ENCODE measurements at regions not wholly inside any gene's neighbourhood (a gene's known extent, or its start where the extent isn't known, plus 50 kb on each side); places are given as distances from the start of the nearest gene placed in this dataset.

DNA sequence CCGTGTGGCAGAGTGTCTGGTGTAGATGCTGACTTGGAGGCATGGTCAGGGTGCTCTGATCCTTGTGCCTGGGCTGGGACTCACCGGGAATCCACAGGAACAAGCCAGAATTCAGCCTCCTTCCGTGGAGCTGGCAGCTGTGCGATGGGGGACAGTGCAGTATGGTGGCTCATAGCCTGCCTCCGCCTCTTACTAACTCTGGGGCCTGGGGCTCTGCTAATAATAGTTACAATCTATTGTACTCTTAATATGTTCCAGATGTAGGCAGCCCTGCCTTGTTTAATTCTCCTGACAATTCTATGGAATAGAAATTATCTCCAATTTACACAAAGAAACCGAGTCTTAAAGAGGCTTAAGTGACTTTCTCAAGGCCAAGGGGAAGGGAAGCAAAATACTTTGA, 77.6 kb downstream of the PCDH1 start:
- H3K4me1 ChIP-seq (ENCODE audit: control insufficient read depth in 3 of 3, insufficient read depth in 3 of 3, low read length in 3 of 3): peaks cover 6 to 17% (median 9%) of the 10 kb centered on the region in 3 donors
- no peak overlapping the region for H3K27ac ChIP-seq (ENCODE audit: low read depth, low read length)
- H3K4me3 ChIP-seq (ENCODE audit: low read length in 3 of 3): no peak overlapping the region
- peaks cover 6 to 19% (median 8%) of the 10 kb centered on the region in 3 donors for H3K27me3 ChIP-seq (ENCODE audit: control insufficient read depth in 3 of 3, insufficient read depth in 3 of 3, low read length in 3 of 3)
- H3K36me3 ChIP-seq (ENCODE audit: control insufficient read depth in 3 of 3, insufficient read depth in 3 of 3, low read length in 3 of 3): no peaks in the 10 kb centered on the region
- no peak overlapping the region for H3K9ac ChIP-seq (ENCODE audit: low read depth in 1 of 3, low read length in 3 of 3)
- H3K9me3 ChIP-seq (ENCODE audit: control insufficient read depth in 3 of 3, low read length in 3 of 3): no peaks in the 10 kb centered on the region

DNA sequence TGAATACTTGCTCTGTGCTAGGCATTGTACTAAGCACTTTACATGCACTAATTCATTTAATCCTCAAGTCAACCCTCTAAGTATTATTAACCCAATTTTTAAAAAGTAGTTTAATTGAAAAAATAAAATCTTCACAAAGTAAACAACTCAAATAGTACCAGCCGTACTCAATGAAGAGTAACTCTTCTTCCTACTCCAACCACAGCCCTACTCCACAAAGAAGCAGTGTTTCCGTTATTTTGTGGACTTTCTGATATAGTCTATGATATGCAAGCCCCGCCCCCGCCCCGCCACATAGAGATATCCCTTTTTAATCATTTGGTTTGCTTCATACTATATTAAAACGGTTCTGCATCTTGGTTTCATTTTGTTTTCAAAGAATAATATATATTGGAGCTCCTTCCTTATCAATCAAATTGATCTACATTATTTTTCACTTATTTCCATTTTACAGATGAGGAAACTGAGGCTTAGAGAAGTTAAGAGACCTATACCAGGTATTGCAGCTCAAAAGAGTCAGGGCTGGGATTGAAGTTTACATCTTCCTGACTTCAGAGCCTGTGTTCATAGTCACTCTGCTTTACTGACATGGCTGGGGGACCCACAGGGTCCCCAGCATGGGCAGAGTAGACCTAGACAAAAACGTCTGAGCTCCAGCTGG, 78.6 kb downstream of the PCDH1 start:
- H3K9me3 ChIP-seq (ENCODE audit: control insufficient read depth in 3 of 3, low read length in 3 of 3): no peaks in the 10 kb centered on the region
- no peaks in the 10 kb centered on the region for H3K36me3 ChIP-seq (ENCODE audit: control insufficient read depth in 3 of 3, insufficient read depth in 3 of 3, low read length in 3 of 3)
- H3K27ac ChIP-seq (ENCODE audit: low read depth, low read length): no peak overlapping the region
- no peak overlapping the region for H3K4me3 ChIP-seq (ENCODE audit: low read length in 3 of 3)
- H3K9ac ChIP-seq (ENCODE audit: low read depth in 1 of 3, low read length in 3 of 3): no peak overlapping the region
- peaks cover under 1 to 16% (median 4%) of the 10 kb centered on the region in 3 donors for H3K27me3 ChIP-seq (ENCODE audit: control insufficient read depth in 3 of 3, insufficient read depth in 3 of 3, low read length in 3 of 3)
- H3K4me1 ChIP-seq (ENCODE audit: control insufficient read depth in 3 of 3, insufficient read depth in 3 of 3, low read length in 3 of 3): peaks cover 0 to 8% (median 4%) of the 10 kb centered on the region in 3 donors

DNA sequence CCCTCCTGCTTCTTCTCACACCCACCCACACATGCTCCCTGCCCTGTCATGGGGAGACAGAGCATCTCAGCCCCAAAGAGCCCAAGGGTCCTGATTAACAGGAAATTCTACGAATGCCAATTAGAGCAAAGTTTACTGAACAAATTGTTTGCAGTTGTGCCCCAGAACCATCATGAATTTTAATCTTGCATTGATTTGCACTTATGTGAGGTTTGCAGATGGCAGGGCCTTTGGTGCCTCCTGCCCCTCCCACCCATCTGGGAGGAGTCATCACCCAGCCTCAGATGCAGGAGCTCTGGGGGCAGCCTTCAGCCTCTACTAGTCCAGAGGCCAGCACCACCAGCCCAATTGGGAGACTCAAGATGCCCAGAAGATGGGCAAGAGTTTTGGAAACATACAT, 80.8 kb downstream of the PCDH1 start:
- Histone ChIP-seq H3K9me3 (ENCODE audit: control insufficient read depth in 3 of 3, low read length in 3 of 3) (no peaks in the 10 kb centered on the region), H3K36me3 (ENCODE audit: control insufficient read depth in 3 of 3, insufficient read depth in 3 of 3, low read length in 3 of 3) (no peaks in the 10 kb centered on the region), H3K27me3 (ENCODE audit: control insufficient read depth in 3 of 3, insufficient read depth in 3 of 3, low read length in 3 of 3) (peaks cover 0 to 9% (median 0%) of the 10 kb centered on the region in 3 donors), H3K4me1 (ENCODE audit: control insufficient read depth in 3 of 3, insufficient read depth in 3 of 3, low read length in 3 of 3) (no peaks in the 10 kb centered on the region), H3K4me3 (ENCODE audit: low read length in 3 of 3) (no peak overlapping the region), H3K9ac (ENCODE audit: low read depth in 1 of 3, low read length in 3 of 3) (no peak overlapping the region), H3K27ac (ENCODE audit: low read depth, low read length) (no peak overlapping the region)

DNA sequence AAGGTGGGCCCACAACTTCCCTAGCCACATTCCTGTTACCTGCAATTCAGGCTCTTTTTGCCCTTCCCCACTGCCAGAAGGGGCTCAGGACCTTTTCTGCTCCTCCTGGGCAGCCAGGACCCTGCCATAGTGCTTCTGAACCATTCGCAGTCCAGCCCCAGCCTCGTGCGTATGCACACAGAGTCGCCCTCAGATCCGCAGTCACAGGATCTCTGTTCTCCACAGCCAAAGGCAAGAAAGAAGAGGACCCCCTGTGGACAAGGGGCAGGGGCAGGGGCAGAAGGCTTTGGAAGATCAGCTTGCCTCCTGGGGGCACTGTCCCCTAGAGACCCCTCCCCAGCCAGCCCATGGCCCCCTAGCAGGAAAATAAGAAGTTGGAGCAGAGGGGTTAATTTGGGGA, 82.8 kb downstream of the PCDH1 start:
- Histone ChIP-seq H3K9me3 (ENCODE audit: control insufficient read depth in 3 of 3, low read length in 3 of 3) (no peaks in the 10 kb centered on the region), H3K27ac (ENCODE audit: low read depth, low read length) (no peak overlapping the region), H3K4me1 (ENCODE audit: control insufficient read depth in 3 of 3, insufficient read depth in 3 of 3, low read length in 3 of 3) (no peaks in the 10 kb centered on the region), H3K36me3 (ENCODE audit: control insufficient read depth in 3 of 3, insufficient read depth in 3 of 3, low read length in 3 of 3) (no peaks in the 10 kb centered on the region), H3K4me3 (ENCODE audit: low read length in 3 of 3) (no peak overlapping the region), H3K27me3 (ENCODE audit: control insufficient read depth in 3 of 3, insufficient read depth in 3 of 3, low read length in 3 of 3) (peaks cover 0 to 9% (median 0%) of the 10 kb centered on the region in 3 donors), H3K9ac (ENCODE audit: low read depth in 1 of 3, low read length in 3 of 3) (no peak overlapping the region)

DNA sequence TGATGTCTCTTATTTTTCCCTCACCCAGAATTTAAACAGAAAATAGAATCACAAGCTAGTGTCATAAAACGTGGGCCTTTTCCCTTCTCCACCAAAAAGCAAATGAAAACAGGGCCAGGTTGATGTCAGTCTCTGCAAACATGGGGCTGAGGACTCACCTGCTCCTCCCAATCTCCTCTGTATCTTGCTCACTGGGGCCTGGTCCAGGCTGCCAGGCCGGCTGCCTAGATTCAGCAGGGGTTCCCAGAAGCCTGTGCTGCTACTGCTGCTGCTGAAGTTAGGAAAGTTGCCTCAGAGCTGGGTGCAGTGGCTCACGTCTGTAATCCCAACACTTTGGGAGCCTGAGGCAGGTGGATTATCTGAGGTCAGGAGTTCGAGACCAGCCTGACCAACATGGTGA, 84.3 kb downstream of the PCDH1 start:
- Histone ChIP-seq H3K9ac (ENCODE audit: low read depth in 1 of 3, low read length in 3 of 3) (no peak overlapping the region), H3K27me3 (ENCODE audit: control insufficient read depth in 3 of 3, insufficient read depth in 3 of 3, low read length in 3 of 3) (peaks cover 0 to 11% (median 0%) of the 10 kb centered on the region in 3 donors), H3K27ac (ENCODE audit: low read depth, low read length) (no peak overlapping the region), H3K4me3 (ENCODE audit: low read length in 3 of 3) (no peak overlapping the region), H3K9me3 (ENCODE audit: control insufficient read depth in 3 of 3, low read length in 3 of 3) (no peaks in the 10 kb centered on the region), H3K36me3 (ENCODE audit: control insufficient read depth in 3 of 3, insufficient read depth in 3 of 3, low read length in 3 of 3) (no peaks in the 10 kb centered on the region), H3K4me1 (ENCODE audit: control insufficient read depth in 3 of 3, insufficient read depth in 3 of 3, low read length in 3 of 3) (no peaks in the 10 kb centered on the region)

DNA sequence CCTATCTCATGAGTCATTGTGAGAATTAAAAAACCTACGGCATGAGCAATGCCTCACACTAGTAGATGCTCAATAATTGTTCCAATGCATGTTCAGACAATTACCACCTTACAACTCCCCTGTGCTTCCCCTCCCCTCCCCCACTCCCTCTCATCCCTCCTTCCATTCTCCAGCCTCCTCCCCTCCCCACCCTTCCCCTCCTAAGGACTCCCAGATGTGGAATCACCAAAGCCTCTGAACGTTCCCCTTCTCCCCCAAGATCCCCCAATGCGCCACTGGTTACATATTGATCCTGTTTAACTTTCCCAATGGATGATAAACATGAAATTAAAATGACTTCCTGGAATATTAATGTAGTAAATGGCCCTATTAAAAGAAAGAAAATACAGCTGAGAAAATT, 84.8 kb downstream of the PCDH1 start:
- Histone ChIP-seq H3K36me3 (ENCODE audit: control insufficient read depth in 3 of 3, insufficient read depth in 3 of 3, low read length in 3 of 3) (no peaks in the 10 kb centered on the region), H3K4me1 (ENCODE audit: control insufficient read depth in 3 of 3, insufficient read depth in 3 of 3, low read length in 3 of 3) (no peaks in the 10 kb centered on the region), H3K9me3 (ENCODE audit: control insufficient read depth in 3 of 3, low read length in 3 of 3) (no peaks in the 10 kb centered on the region), H3K27ac (ENCODE audit: low read depth, low read length) (no peak overlapping the region), H3K4me3 (ENCODE audit: low read length in 3 of 3) (no peak overlapping the region), H3K27me3 (ENCODE audit: control insufficient read depth in 3 of 3, insufficient read depth in 3 of 3, low read length in 3 of 3) (peaks cover 0 to 9% (median 2%) of the 10 kb centered on the region in 3 donors), H3K9ac (ENCODE audit: low read depth in 1 of 3, low read length in 3 of 3) (no peak overlapping the region)

DNA sequence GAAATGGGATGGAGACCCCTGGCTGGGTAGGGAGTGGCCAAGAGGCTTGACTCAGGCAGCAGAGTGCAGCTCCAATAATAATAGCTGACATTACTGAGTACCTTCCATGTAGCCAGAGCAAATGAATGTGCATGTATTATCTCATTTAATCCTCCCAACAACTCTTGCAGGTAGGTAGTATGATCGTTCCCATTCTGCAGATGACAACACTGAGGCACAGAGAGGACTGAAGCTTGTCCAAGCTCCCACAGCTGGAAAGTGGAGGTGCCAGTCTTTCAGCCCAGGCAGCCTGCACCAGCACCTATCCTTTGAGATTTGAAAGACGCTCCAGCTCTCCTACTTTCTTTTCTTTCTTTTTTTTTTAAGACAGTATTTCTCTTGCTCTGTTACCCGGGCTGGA, 87.6 kb downstream of the PCDH1 start:
- Histone ChIP-seq H3K27me3 (ENCODE audit: control insufficient read depth in 3 of 3, insufficient read depth in 3 of 3, low read length in 3 of 3) (peaks cover 3 to 11% (median 8%) of the 10 kb centered on the region in 3 donors), H3K27ac (ENCODE audit: low read depth, low read length) (no peak overlapping the region), H3K4me3 (ENCODE audit: low read length in 3 of 3) (no peak overlapping the region), H3K4me1 (ENCODE audit: control insufficient read depth in 3 of 3, insufficient read depth in 3 of 3, low read length in 3 of 3) (peaks cover 0 to 4% (median 0%) of the 10 kb centered on the region in 3 donors), H3K9ac (ENCODE audit: low read depth in 1 of 3, low read length in 3 of 3) (no peak overlapping the region), H3K9me3 (ENCODE audit: control insufficient read depth in 3 of 3, low read length in 3 of 3) (no peaks in the 10 kb centered on the region), H3K36me3 (ENCODE audit: control insufficient read depth in 3 of 3, insufficient read depth in 3 of 3, low read length in 3 of 3) (no peaks in the 10 kb centered on the region)

DNA sequence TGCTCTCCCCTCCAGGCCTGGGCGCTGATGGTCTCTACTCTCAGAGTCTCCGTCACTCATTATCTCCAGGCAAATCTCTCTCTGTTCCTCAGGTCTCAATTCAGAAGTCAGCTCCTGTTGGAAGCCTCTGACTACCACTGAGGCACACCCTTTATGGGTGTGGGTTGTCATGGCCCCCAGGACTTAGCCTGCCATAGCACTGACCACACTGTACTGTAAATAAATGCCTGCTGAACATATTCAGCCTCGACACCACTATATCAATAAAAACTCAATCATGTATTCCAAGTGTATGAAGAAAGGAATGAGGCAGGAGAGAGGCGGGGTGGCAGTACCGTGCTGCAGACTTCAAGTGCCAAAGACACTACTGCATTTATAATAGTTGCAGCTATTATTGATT, 88.9 kb downstream of the PCDH1 start:
- peaks cover 3 to 11% (median 8%) of the 10 kb centered on the region in 3 donors for H3K27me3 ChIP-seq (ENCODE audit: control insufficient read depth in 3 of 3, insufficient read depth in 3 of 3, low read length in 3 of 3)
- H3K4me1 ChIP-seq (ENCODE audit: control insufficient read depth in 3 of 3, insufficient read depth in 3 of 3, low read length in 3 of 3): peaks cover 0 to 4% (median 0%) of the 10 kb centered on the region in 3 donors
- no peaks in the 10 kb centered on the region for H3K9me3 ChIP-seq (ENCODE audit: control insufficient read depth in 3 of 3, low read length in 3 of 3)

DNA sequence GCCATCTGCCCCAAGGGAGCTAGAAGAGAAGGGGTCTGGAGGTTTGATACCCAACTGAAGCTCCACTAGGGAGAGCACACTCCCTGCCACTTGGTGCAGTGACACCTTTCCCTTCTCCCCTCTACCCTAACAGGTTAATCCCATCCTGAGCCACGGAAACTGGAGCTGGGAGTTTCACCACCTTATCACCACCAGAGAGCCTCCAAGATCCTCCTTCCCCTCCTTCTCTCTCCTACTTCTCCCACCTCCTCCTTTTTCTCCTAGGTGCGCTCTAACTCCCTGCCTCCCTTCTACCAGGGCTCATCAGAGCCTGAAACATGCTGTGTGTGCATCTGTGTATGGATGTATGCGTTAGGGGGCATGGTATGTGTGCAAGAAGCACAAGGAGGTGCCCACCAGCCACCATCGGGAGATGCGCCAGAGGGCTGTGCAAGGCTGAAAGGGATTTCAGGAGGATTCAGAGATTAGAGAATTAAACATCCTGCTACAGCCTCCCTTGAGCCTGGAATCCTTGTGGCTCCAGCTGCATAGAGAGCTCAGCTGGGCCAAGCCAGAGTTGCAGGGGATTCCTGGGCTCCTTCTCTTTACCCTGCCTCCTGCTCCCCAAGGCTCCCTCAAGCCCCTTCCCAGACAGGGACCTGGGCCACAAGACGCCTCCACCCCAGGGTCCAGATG, 89.8 kb downstream of the PCDH1 start:
- no peak overlapping the region for H3K27ac ChIP-seq (ENCODE audit: low read depth, low read length)

More for the DNA sequence above, 88.9 kb downstream of the PCDH1 start:
- no peak overlapping the region for H3K4me3 ChIP-seq (ENCODE audit: low read length in 3 of 3)
- H3K36me3 ChIP-seq (ENCODE audit: control insufficient read depth in 3 of 3, insufficient read depth in 3 of 3, low read length in 3 of 3): no peaks in the 10 kb centered on the region
- no peak overlapping the region for H3K9ac ChIP-seq (ENCODE audit: low read depth in 1 of 3, low read length in 3 of 3)
- H3K27ac ChIP-seq (ENCODE audit: low read depth, low read length): no peak overlapping the region

DNA sequence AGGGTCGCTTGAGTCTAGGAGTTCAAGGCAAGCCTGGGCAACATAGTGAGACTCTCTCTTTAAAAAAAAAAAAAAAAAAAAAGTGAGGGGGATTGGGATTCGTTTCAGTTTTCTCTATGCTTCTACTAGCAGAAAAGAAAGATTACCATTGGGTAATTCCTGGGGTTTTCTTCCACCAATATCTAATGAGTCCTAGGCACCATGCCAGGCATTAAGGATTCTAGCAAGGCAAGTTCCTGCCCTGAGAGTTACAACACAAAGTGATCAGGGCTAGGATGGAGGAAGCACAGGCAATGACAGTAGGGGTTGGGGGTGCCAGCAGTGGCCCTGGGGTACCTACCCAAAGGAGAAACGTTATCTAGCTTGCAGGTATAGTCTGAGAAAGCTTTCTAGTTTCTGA, 90.8 kb downstream of the PCDH1 start:
- Histone ChIP-seq H3K4me1 (ENCODE audit: control insufficient read depth in 3 of 3, insufficient read depth in 3 of 3, low read length in 3 of 3) (peaks cover 0 to 4% (median 0%) of the 10 kb centered on the region in 3 donors), H3K36me3 (ENCODE audit: control insufficient read depth in 3 of 3, insufficient read depth in 3 of 3, low read length in 3 of 3) (no peaks in the 10 kb centered on the region), H3K27ac (ENCODE audit: low read depth, low read length) (no peak overlapping the region), H3K27me3 (ENCODE audit: control insufficient read depth in 3 of 3, insufficient read depth in 3 of 3, low read length in 3 of 3) (peaks cover 3 to 11% (median 8%) of the 10 kb centered on the region in 3 donors), H3K9me3 (ENCODE audit: control insufficient read depth in 3 of 3, low read length in 3 of 3) (no peaks in the 10 kb centered on the region), H3K9ac (ENCODE audit: low read depth in 1 of 3, low read length in 3 of 3) (no peak overlapping the region), H3K4me3 (ENCODE audit: low read length in 3 of 3) (no peak overlapping the region)

More for the DNA sequence above, 89.8 kb downstream of the PCDH1 start:
- H3K36me3 ChIP-seq (ENCODE audit: control insufficient read depth in 3 of 3, insufficient read depth in 3 of 3, low read length in 3 of 3): no peaks in the 10 kb centered on the region
- peaks cover 3 to 11% (median 8%) of the 10 kb centered on the region in 3 donors for H3K27me3 ChIP-seq (ENCODE audit: control insufficient read depth in 3 of 3, insufficient read depth in 3 of 3, low read length in 3 of 3)
- no peak overlapping the region for H3K9ac ChIP-seq (ENCODE audit: low read depth in 1 of 3, low read length in 3 of 3)
- H3K4me1 ChIP-seq (ENCODE audit: control insufficient read depth in 3 of 3, insufficient read depth in 3 of 3, low read length in 3 of 3): peaks cover 0 to 4% (median 0%) of the 10 kb centered on the region in 3 donors
- H3K4me3 ChIP-seq (ENCODE audit: low read length in 3 of 3): no peak overlapping the region
- H3K9me3 ChIP-seq (ENCODE audit: control insufficient read depth in 3 of 3, low read length in 3 of 3): no peaks in the 10 kb centered on the region
